ENCODE measurements at regions not wholly inside any gene's neighbourhood (a gene's known extent, or its start where the extent isn't known, plus 50 kb on each side); places are given as distances from the start of the nearest gene placed in this dataset.

GRCh38 chr2:102925003-102925402, 163.2 kb downstream of the TMEM182 start:
- TF ChIP-seq CTCF (IDR thresholded peaks at IDR 0.05) (no peak), POLR2A (IDR thresholded peaks at IDR 0.05) (no peak)
